Ishikawa (cell line): ENCODE measurements at regions not wholly inside any gene's neighbourhood (a gene's known extent, or its start where the extent isn't known, plus 50 kb on each side); places are given as distances from the start of the nearest gene placed in this dataset.

ENCODE experiments used
- CEBPB ChIP-seq: IDR thresholded peaks from 2 replicates; pipeline ENCODE4 v1.6.1; 2012
- EGR1 ChIP-seq: IDR thresholded peaks from 2 replicates; pipeline ENCODE4 v1.6.1; 2012
- EP300 ChIP-seq: IDR thresholded peaks from 2 replicates; pipeline ENCODE4 v1.6.1; 2012; ENCODE audit warnings: borderline replicate concordance
- FOXM1 ChIP-seq: IDR thresholded peaks from 2 replicates; pipeline ENCODE4 v1.6.1; 2012; ENCODE audit warnings: low read depth, borderline replicate concordance
- MAX ChIP-seq: IDR thresholded peaks from 2 replicates; pipeline ENCODE4 v1.6.1; 2012
- NFIC ChIP-seq: IDR thresholded peaks from 2 replicates; pipeline ENCODE4 v1.6.1; 2012
- RAD21 ChIP-seq: IDR thresholded peaks from 2 replicates; pipeline ENCODE4 v1.6.1; 2012; ENCODE audit warnings: low read depth
- REST ChIP-seq: IDR thresholded peaks from 2 replicates; pipeline ENCODE4 v1.6.1; 2012; ENCODE audit warnings: low read depth, mild to moderate bottlenecking
- TAF1 ChIP-seq: IDR thresholded peaks from 2 replicates; pipeline ENCODE4 v1.6.1; 2012; ENCODE audit warnings: low read depth, mild to moderate bottlenecking
- TCF12 ChIP-seq: IDR thresholded peaks from 2 replicates; pipeline ENCODE4 v1.6.1; 2012; ENCODE audit warnings: low read depth
- YY1 ChIP-seq: IDR thresholded peaks from 2 replicates; pipeline ENCODE4 v1.6.1; 2012; ENCODE audit warnings: low read depth
- TF ChIP-seq, protein P1 (sequence below): IDR thresholded peaks from 2 replicates; pipeline ENCODE4 v1.6.1; 2012

DNA sequence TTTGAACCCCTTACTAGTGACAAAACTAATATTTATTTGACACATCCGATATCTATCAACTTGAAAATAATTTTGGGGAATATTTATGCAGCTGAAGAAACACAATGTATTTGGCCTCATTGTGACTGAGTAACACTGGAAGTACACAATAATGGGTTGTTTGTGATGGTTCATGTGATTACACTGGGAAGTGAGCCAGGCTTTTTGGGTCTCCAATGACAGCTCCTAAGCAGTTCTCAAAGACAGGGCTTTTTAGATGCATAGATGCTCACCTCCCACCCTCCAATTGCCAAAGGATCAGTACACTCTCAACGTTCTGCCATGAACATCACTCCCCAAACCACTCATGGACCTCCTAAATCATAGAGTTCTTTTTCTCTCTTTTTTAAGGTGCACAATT, 170.0 kb downstream of the SLC24A2 start:
- TF ChIP-seq EP300 = no peak
- TF ChIP-seq, protein P1, sequence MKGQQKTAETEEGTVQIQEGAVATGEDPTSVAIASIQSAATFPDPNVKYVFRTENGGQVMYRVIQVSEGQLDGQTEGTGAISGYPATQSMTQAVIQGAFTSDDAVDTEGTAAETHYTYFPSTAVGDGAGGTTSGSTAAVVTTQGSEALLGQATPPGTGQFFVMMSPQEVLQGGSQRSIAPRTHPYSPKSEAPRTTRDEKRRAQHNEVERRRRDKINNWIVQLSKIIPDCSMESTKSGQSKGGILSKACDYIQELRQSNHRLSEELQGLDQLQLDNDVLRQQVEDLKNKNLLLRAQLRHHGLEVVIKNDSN = no peak
- no peak for TF ChIP-seq MAX
- no peak for TF ChIP-seq RAD21
- no peak for TF ChIP-seq CEBPB
- no peak for TF ChIP-seq REST
- no peak for TF ChIP-seq YY1
- TF ChIP-seq NFIC = no peak
- TF ChIP-seq EGR1 = no peak
- no peak for TF ChIP-seq FOXM1
- no peak for TF ChIP-seq TAF1
- no peak for TF ChIP-seq TCF12
